ENCODE measurements at regions not wholly inside any gene's neighbourhood (a gene's known extent, or its start where the extent isn't known, plus 50 kb on each side); places are given as distances from the start of the nearest gene placed in this dataset.

GRCh38 chr5:143693651-143694252 is 118.2 kb upstream of the HMHB1 start:
- TF ChIP-seq CTCF (IDR thresholded peaks at IDR 0.05) (no peak), POLR2A (IDR thresholded peaks at IDR 0.05) (no peak), EP300 (IDR thresholded peaks at IDR 0.05) (no peak)
